Fibroblast of the aortic adventitia (primary cell): ENCODE measurements at regions not wholly inside any gene's neighbourhood (a gene's known extent, or its start where the extent isn't known, plus 50 kb on each side); places are given as distances from the start of the nearest gene placed in this dataset.

Experiments used
- DNase-seq: peaks from one replicate; pipeline ENCODE4 v3.0.0-alpha.2; 2010; ENCODE audit warnings: low read depth
- H3K4me3 ChIP-seq: 2 replicates; pipeline ENCODE4 v1.5.1; 2011; ENCODE audit warnings: low read depth, mild to moderate bottlenecking, control low read depth, low read length, moderate library complexity
- TF ChIP-seq, protein P1 (sequence below): IDR thresholded peaks from 2 replicates; pipeline ENCODE4 v1.5.1; 2011; ENCODE audit warnings: mild to moderate bottlenecking, low read length, control low read depth, inconsistent platforms; ENCODE audit not compliant: insufficient read depth

DNA sequence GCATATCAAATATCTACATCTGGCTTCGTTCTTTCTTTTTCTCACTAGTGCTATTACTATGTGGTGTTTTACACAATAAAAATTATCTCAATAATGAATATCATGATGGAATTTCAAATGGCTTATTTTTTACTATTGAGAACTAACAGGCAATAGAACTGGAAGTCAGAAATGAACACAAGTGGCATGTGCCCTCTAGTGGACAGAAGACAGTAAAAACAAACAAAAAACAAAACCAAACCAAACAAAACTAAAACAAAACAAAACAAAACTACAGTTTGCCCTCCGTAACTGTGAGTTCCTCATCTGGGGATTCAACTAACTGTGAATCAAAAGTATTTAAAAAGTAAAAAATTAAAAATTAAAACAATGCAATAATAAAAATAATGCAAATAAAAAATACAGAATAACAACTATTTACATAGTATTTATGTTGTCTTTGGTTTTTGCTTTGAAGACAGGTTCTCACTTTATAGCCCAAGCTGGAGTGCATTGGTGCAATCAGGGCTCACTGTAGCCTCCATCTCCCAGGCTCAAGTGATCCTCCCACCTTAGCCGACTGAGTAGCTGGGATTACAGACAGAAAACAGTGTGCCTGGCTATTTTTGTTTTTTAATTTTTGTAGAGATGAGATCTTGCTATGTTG, 195.6 kb upstream of the TACR3 start:
- H3K4me3 ChIP-seq, result no peak overlapping the region
- peak; percentile 33 for DNase-seq
- TF ChIP-seq, protein P1, sequence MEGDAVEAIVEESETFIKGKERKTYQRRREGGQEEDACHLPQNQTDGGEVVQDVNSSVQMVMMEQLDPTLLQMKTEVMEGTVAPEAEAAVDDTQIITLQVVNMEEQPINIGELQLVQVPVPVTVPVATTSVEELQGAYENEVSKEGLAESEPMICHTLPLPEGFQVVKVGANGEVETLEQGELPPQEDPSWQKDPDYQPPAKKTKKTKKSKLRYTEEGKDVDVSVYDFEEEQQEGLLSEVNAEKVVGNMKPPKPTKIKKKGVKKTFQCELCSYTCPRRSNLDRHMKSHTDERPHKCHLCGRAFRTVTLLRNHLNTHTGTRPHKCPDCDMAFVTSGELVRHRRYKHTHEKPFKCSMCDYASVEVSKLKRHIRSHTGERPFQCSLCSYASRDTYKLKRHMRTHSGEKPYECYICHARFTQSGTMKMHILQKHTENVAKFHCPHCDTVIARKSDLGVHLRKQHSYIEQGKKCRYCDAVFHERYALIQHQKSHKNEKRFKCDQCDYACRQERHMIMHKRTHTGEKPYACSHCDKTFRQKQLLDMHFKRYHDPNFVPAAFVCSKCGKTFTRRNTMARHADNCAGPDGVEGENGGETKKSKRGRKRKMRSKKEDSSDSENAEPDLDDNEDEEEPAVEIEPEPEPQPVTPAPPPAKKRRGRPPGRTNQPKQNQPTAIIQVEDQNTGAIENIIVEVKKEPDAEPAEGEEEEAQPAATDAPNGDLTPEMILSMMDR, result peak; percentile 63

DNA sequence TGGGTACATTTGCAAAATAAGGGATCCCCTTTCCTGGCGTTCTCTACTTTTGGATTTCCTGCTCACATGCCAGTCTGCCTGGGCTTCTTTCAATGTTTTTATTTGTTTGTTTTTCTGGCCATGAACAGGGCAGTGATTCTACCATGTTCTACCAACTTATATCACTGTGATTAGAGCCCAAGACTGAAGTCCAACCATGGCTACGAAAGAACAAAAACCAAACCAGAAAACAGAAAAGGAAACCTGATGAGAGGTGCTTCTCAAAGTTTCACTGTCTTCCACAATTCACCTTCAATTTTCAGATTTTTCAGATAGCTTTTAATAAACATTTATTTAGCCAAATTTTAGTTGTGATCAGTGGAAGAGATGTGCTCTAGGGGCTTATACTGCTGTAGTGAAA, 187.6 kb upstream of the TACR3 start:
- no peak overlapping the region for H3K4me3 ChIP-seq
- DNase-seq, result no peak
- TF ChIP-seq, protein P1, result no peak

GRCh38 chr4:103904123-103904522, 184.3 kb upstream of the TACR3 start:
- no peak overlapping the region for H3K4me3 ChIP-seq
- peak; percentile 23 for DNase-seq
- TF ChIP-seq, protein P1, result no peak

GRCh38 chr4:103902730-103903129, 182.9 kb upstream of the TACR3 start:
- TF ChIP-seq, protein P1, result no peak
- DNase-seq, result no peak
- no peak overlapping the region for H3K4me3 ChIP-seq

DNA sequence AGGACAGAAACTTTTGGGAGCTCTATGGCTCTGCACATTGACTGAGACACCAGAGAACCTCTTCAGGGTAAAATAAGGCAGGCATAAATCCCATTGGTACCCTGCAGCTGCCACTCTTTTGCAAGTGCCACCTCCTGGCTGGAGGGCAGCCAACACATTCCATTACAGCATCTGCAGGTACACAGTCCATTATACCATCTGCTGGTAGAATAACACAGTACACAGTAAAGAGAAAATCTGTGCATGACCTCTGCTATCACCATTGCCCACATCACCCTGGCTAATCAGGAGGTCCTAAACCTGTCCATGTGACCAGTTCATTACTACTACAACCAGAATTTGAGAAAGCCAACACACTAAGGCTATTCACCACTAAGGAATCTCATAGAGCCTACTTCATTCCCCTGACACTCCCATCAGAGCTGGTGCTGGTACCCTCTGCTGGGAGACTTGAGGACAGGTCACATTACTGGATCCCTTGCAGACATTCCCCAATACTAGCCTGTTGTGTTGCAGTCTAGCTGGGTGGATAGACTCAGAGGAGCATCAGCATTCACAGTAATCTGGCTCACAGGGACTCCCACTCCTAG, 176.2 kb upstream of the TACR3 start:
- no peak overlapping the region for H3K4me3 ChIP-seq
- TF ChIP-seq, protein P1, result no peak
- no peak for DNase-seq

- H3K4me3 ChIP-seq, result no peak overlapping the region
- DNase-seq, result no peak
- TF ChIP-seq, protein P1, result no peak
Observed at GRCh38 chr4:103892586-103892985, 172.8 kb upstream of the TACR3 start.
